ENCODE measurements at regions not wholly inside any gene's neighbourhood (a gene's known extent, or its start where the extent isn't known, plus 50 kb on each side); places are given as distances from the start of the nearest gene placed in this dataset.
A peak's percentile ranks its signal among the peaks of the same experiment; 100 is the strongest.

DNA sequence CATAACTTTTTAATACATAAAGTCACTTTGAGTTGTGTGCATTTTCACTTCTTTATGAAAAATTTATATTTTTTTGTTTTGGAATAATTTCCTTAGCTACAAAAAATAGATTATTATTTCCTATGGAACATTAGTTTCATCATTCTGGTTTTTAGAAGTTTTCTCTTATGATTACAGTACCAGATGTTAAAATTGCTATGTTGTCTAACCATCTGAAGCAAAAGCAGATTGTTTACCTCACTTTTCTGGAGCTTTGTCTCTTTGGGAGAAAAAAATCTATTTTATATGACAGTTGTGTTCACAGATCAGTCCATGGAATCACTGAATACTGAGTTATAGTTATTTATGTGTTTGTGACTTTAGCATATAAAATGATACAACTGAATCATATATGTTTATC, 708.9 kb upstream of the RIOK2 start:
- TF ChIP-seq JUND (IDR thresholded peaks at IDR 0.05; ENCODE audit: low read depth) = no peak
- DNase-seq (ENCODE audit: low read depth in 1 of 2, low spot score in 1 of 2) = no peak
- in situ Hi-C loops (cut with HindIII; ENCODE audit: low pct_unique_long_range_greater_than_20kb, low sequenced_read_pairs) = no loop called here

DNA sequence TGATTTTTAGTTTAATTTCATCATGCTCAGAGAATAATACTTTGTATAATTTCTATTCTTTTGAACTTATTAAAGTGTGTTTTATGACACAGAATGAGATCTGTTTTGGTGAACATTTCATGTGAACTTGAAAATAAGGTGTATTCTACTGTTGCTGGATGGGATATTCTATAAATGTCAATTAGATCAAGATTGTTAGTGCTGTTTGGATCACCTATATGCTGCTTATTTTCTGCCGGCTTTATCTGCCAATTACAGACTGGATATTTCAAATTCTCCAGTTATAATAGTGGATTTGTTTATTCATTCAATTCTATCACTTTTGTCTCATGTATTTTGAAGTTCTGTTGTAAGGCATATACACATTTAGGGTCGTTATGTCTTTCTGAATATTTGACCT, 720.7 kb upstream of the RIOK2 start:
- in situ Hi-C loops (cut with HindIII; ENCODE audit: low pct_unique_long_range_greater_than_20kb, low sequenced_read_pairs) = no loop called here
- no peak for TF ChIP-seq JUND (IDR thresholded peaks at IDR 0.05; ENCODE audit: low read depth)
- no peak for DNase-seq (ENCODE audit: low read depth in 1 of 2, low spot score in 1 of 2)

DNA sequence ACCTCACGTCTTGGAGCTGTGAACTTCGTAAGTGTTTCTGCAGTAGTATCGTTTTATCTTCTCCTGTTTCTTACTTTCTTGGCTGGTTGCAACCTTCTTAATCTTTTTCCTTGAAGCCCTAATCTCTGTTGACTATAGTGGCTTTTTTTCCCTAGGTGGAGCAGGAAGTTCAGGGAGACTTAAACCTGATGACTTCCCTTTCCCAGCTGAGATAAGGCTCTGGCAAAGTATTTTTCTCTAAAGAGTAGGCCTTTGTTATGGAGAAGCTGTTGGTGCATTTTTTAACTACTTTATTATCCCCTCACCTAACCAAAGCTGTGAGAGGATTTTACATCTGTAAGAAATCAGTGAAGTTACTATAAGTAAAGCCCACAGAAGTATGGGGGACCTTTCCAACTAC, 723.1 kb upstream of the RIOK2 start:
- no peak for DNase-seq (ENCODE audit: low read depth in 1 of 2, low spot score in 1 of 2)
- in situ Hi-C loops (cut with HindIII; ENCODE audit: low pct_unique_long_range_greater_than_20kb, low sequenced_read_pairs) = no loop called here
- no peak for TF ChIP-seq JUND (IDR thresholded peaks at IDR 0.05; ENCODE audit: low read depth)

DNA sequence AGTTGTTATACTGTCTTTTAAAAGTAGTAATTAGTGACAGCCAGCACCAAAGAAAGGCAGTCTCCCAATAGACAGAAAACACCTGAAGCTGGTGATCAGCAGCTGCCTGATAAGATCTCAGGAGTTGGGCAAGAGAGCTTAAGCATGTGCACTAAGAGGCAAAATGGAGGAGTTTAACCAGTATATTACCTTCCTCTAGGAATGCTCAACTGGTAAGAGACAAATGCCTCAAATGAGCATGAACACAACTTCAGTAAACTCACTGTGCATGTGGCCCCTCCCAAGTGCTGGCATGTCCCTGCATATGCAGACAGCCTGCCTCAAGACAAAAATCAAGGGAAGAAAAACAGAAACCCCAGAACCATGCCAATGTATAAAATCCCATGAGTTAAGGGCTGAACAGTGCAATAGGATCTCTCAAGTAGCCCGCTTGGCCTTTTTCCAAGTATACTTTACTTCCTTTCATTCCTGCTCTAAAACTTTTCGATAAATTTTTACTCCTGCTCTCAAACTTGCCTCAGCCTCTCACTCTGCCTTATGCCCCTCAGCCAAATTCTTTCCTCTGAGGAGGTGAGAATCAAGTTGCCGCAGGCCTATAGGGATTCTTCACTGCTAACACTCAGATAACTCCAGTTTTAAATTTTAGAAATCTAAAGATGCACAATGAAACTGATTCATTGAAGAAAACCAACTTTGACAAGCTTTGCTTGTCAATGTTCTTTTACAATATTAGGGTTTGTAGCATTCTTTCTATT, 724.8 kb upstream of the RIOK2 start:
- TF ChIP-seq JUND (IDR thresholded peaks at IDR 0.05; ENCODE audit: low read depth) = no peak
- peak in 1 of 2 experiments; percentile 14 for DNase-seq (ENCODE audit: low read depth in 1 of 2, low spot score in 1 of 2)
- in situ Hi-C loops (cut with HindIII; ENCODE audit: low pct_unique_long_range_greater_than_20kb, low sequenced_read_pairs) = no loop called here

DNA sequence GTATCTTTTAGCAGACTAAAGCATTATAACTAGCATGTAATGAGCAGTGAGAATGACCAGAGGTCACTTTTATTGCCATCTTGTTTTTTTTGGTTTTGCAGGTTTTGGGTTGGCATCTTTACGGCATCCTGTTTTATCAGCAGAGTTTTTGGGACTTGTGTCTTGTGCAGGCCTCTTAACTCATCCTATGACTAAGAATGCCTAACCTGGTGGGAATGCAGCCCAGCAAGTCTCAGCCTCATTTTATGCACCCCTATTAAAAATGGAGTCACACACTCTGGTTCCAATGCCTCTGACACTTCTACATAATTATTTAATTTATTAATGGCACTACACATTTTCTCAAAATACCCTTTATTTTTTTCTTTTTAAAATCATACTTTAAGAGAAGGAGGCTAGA, 726.5 kb upstream of the RIOK2 start:
- in situ Hi-C loops (cut with HindIII; ENCODE audit: low pct_unique_long_range_greater_than_20kb, low sequenced_read_pairs) = no loop called here
- no peak for DNase-seq (ENCODE audit: low read depth in 1 of 2, low spot score in 1 of 2)
- TF ChIP-seq JUND (IDR thresholded peaks at IDR 0.05; ENCODE audit: low read depth) = no peak

DNA sequence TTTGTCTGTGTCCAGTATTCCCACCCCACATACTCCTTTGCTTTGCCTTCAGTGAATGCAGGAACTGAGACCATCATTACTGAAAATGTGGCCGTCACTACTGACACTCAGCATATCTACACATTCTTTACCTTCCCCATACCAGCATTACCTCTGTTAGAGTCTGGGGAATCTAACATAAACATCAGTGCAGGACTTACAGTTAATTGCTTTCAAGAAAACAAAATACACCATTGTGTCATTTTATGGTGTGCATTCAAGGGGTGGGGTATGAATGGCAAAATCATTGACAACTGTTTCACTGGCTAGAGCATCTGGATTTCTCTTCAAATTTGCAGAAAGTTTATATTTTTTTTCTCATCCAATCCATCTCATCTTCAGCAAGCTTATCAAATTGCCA, 731.4 kb upstream of the RIOK2 start:
- in situ Hi-C loops (cut with HindIII; ENCODE audit: low pct_unique_long_range_greater_than_20kb, low sequenced_read_pairs) = no loop called here
- no peak for DNase-seq (ENCODE audit: low read depth in 1 of 2, low spot score in 1 of 2)

DNA sequence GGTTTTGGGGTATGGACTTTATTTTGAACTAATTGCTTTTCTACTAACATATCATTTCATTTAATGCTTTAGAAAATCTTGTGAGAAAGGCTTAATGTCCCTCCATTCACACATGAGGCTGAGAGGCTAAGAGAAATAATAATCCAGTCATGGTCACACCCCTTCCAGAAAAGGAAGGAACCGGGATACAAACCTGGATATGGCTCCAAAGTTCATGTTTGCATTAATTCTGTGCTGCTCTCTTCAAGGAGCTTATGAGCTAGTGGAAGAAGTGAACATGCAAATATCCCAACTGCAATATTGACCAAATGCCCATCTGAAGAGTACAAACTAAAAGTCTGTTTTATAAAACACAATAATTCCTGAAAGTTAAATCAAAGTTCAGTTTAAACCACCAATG, 732.1 kb upstream of the RIOK2 start:
- in situ Hi-C loops (cut with HindIII; ENCODE audit: low pct_unique_long_range_greater_than_20kb, low sequenced_read_pairs) = no loop called here
- no peak for TF ChIP-seq JUND (IDR thresholded peaks at IDR 0.05; ENCODE audit: low read depth)
- DNase-seq (ENCODE audit: low read depth in 1 of 2, low spot score in 1 of 2) = no peak

More for the DNA sequence above, 731.4 kb upstream of the RIOK2 start:
- TF ChIP-seq JUND (IDR thresholded peaks at IDR 0.05; ENCODE audit: low read depth) = no peak

DNA sequence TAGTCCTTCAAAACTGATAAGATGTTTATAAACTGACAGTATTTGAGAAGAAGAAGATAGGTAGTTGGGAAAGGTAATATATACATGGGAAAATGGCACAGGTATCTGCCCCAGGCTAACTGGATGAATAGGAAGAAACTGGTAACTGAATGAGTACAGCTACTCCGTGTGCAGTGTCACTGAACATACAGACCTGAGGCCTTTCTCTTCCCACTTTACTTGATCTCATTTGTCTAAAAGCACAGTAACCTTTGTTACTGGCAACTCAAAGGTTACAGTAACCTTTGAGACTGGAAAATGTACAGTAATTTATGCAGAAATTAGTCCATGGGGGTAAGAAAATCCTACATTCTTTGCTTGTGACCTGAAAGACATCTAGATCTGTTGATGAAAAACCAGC, 735.0 kb upstream of the RIOK2 start:
- TF ChIP-seq JUND (IDR thresholded peaks at IDR 0.05; ENCODE audit: low read depth) = no peak
- no peak for DNase-seq (ENCODE audit: low read depth in 1 of 2, low spot score in 1 of 2)
- in situ Hi-C loops (cut with HindIII; ENCODE audit: low pct_unique_long_range_greater_than_20kb, low sequenced_read_pairs) = no loop called here

DNA sequence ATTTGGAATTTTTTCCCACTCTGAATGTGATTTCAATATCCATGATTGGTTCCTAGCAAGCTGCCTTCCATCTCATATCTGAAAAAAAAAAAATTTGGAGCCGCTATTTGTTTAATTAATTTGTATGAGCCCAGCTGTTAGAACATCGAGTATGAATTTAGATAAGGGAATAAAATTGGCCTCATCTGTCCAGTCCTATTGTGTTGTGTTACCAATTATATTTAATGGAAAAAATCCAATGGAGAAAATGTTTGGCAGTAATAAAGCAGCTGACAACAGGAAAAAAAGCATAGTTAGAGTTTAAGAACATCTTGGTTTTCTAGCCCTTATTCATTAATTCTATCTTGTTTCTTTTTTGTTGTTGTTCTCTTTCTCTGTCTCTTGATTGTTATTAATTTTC, 735.6 kb upstream of the RIOK2 start:
- no peak for DNase-seq (ENCODE audit: low read depth in 1 of 2, low spot score in 1 of 2)
- in situ Hi-C loops (cut with HindIII; ENCODE audit: low pct_unique_long_range_greater_than_20kb, low sequenced_read_pairs) = no loop called here
- no peak for TF ChIP-seq JUND (IDR thresholded peaks at IDR 0.05; ENCODE audit: low read depth)

DNA sequence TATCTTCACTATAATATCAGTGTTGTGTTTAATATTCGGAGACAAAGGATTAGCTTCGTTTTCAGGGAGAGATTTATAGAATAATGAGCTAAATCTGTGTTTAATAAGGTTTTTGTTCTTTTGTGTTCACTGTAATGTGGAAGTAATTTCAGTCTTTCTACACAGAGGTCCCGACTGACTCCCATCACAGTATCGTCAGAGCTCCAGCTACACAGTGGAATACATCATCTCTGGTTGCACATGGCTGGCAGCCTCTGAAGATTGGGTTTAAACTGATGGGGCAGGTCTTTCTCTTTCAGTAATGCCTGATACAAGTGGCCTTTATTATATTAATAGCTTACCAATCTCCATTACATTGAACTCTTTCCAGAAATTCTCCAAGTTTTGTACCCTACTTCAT, 736.7 kb upstream of the RIOK2 start:
- DNase-seq (ENCODE audit: low read depth in 1 of 2, low spot score in 1 of 2) = no peak
- in situ Hi-C loops (cut with HindIII; ENCODE audit: low pct_unique_long_range_greater_than_20kb, low sequenced_read_pairs) = no loop called here
- no peak for TF ChIP-seq JUND (IDR thresholded peaks at IDR 0.05; ENCODE audit: low read depth)

DNA sequence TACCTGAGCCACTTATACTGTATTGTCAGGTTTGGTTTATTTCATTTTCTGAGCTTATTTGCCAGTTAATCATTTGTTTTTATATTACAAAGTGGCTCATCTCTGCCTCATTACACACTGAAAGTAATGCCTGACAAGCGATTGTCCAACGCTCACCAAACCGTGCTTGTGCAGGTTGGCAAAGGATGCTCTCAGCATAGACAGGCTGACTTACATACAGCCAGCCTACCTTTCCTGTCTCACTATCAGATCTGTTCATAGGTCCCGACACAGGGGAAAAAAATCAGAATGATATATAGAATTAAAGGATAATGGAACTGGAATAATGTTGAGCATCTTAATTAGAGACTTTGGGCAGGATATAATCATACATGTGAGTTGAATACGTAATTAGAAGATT, 739.7 kb upstream of the RIOK2 start:
- TF ChIP-seq JUND (IDR thresholded peaks at IDR 0.05; ENCODE audit: low read depth) = no peak
- DNase-seq (ENCODE audit: low read depth in 1 of 2, low spot score in 1 of 2) = no peak
- in situ Hi-C loops (cut with HindIII; ENCODE audit: low pct_unique_long_range_greater_than_20kb, low sequenced_read_pairs) = no loop called here

DNA sequence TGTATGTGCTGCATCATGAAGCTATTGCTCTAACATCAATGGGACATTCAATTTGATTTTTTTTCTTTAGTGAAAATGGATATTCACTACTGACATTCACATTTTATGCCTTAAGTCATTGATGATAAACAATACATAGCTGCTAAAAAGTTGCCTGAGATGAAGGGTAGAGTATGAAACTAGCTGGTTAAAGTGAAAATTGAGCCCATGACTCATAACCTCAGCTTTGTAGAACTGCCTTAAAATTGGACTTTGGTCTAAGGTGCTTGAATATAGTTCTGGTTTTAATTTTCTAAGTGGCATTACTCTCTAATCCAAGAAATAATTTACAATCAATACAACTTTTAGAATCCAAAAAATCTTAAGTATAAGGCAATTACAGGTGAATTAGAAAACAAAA, 740.4 kb upstream of the RIOK2 start:
- in situ Hi-C loops (cut with HindIII; ENCODE audit: low pct_unique_long_range_greater_than_20kb, low sequenced_read_pairs) = no loop called here
- no peak for TF ChIP-seq JUND (IDR thresholded peaks at IDR 0.05; ENCODE audit: low read depth)
- DNase-seq (ENCODE audit: low read depth in 1 of 2, low spot score in 1 of 2) = no peak

DNA sequence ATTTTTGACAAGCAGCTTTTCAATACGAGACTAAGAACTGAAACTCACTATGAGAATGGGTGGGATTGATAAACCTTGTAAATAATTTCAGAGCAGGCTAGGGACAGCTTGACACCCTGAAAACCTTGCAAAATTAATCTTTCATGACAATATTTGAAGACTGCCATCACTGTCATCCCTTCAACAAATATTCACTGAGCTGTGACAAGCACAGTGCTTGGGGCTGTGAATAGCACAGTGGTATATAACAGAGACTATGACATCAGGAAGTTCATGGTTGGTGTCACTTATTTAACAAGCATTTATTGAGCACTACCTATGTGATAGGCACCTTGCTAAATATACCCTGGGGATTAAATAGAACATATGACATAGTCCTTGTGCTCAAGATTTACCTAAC, 741.0 kb upstream of the RIOK2 start:
- no peak for TF ChIP-seq JUND (IDR thresholded peaks at IDR 0.05; ENCODE audit: low read depth)
- in situ Hi-C loops (cut with HindIII; ENCODE audit: low pct_unique_long_range_greater_than_20kb, low sequenced_read_pairs) = no loop called here
- no peak for DNase-seq (ENCODE audit: low read depth in 1 of 2, low spot score in 1 of 2)

DNA sequence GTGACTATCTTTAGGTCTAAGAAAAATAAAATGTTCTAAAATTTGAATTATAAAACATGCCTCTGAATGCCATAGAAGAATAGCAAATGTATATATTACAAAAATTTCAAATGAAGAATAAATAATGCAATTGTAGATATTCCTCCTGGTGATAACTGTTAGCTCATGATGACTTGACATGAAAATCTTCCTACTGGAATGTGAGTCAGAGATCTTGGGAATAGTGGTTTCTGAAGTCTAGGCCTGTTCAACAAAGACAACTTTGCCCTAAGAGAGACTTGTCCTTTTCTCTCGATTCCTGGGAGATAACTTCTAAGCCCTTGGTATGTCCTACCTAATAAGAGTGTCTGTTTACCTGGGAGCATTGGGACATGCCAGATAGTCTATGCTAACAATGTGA, 746.3 kb upstream of the RIOK2 start:
- TF ChIP-seq JUND (IDR thresholded peaks at IDR 0.05; ENCODE audit: low read depth) = no peak
- in situ Hi-C loops (cut with HindIII; ENCODE audit: low pct_unique_long_range_greater_than_20kb, low sequenced_read_pairs) = no loop called here
- no peak for DNase-seq (ENCODE audit: low read depth in 1 of 2, low spot score in 1 of 2)

All from T47D (cell line).